SK-N-SH (cell line): ENCODE measurements at regions not wholly inside any gene's neighbourhood (a gene's known extent, or its start where the extent isn't known, plus 50 kb on each side); places are given as distances from the start of the nearest gene placed in this dataset.

Source experiments
- CTCF ChIA-PET: fragments of 300-600, 350-600 bp; formaldehyde crosslinking; extraction: SDS; loops from one replicate; lab custom pipeline; 2021; lab: Yijun Ruan, JAX
- POLR2A ChIA-PET: fragments of 350-600 bp; sonication (Branson Sonifier 250); formaldehyde crosslinking; extraction: SDS; loops from one replicate; lab custom pipeline; 2020; ENCODE audit warnings: antibody characterized with exemption, inconsistent platforms; lab: Yijun Ruan, JAX
- DNase-seq: peaks from one replicate; pipeline ENCODE4 v3.0.0; 2012
- H2AFZ ChIP-seq: fragments of 200-600 bp; sonication (generic); 2 replicates; pipeline ENCODE4 v1.8.1; 2016; ENCODE audit warnings: antibody characterized with exemption, mild to moderate bottlenecking, low read depth
- H3F3A ChIP-seq: fragments of 200-600 bp; sonication (generic); replicated peaks from 2 replicates; pipeline ENCODE3; 2016; ENCODE audit warnings: antibody characterized with exemption, mild to moderate bottlenecking; ENCODE audit not compliant: insufficient read depth
- H3K27ac ChIP-seq, 2 experiments: fragments of 200-500 bp in 1 of 2; fragments of 200-600 bp in 1 of 2; sonication (Bioruptor generic) in 1 of 2; sonication (generic), shearing (Covaris generic) in 1 of 2; 2 replicates each; pipeline versions ENCODE4 v1.5.1 to v1.6.1; 2014 to 2016; ENCODE audit warnings: low read depth in 2 of 2, inconsistent platforms in 1 of 2, low read length in 1 of 2, mild to moderate bottlenecking in 1 of 2, mixed read lengths in 1 of 2
- H3K27me3 ChIP-seq: fragments of 200-600 bp; sonication (generic), shearing (Covaris generic); 2 replicates; pipeline ENCODE4 v1.6.1; 2016; ENCODE audit warnings: mixed run types; ENCODE audit not compliant: insufficient read depth
- H3K36me3 ChIP-seq, 2 experiments: fragments of 200-500 bp in 1 of 2; fragments of 200-600 bp in 1 of 2; sonication (Bioruptor generic) in 1 of 2; sonication (generic) in 1 of 2; replicated peaks in 1 of 2; 2 replicates each; pipeline versions ENCODE3 to v1.5.1; 2014 to 2016; ENCODE audit warnings: low read length in 1 of 2, mild to moderate bottlenecking in 1 of 2; ENCODE audit not compliant: insufficient read depth in 2 of 2, control insufficient read depth in 1 of 2
- H3K4me1 ChIP-seq, 2 experiments: fragments of 200-500 bp in 1 of 2; fragments of 200-600 bp in 1 of 2; sonication (Bioruptor generic) in 1 of 2; sonication (generic), shearing (Covaris generic) in 1 of 2; 2 replicates each; pipeline versions ENCODE4 v1.5.1 to v1.6.1; 2014 to 2016; ENCODE audit warnings: low read depth in 1 of 2, low read length in 1 of 2, mixed run types in 1 of 2; ENCODE audit not compliant: insufficient read depth in 2 of 2, control insufficient read depth in 1 of 2
- H3K4me2 ChIP-seq: fragments of 200-600 bp; sonication (generic), shearing (Covaris generic); 2 replicates; pipeline ENCODE4 v1.6.1; 2017; ENCODE audit warnings: mixed run types
- H3K4me3 ChIP-seq, 2 experiments: fragments of 200-500 bp in 1 of 2; fragments of 200-600 bp in 1 of 2; sonication (Bioruptor generic) in 1 of 2; sonication (generic), shearing (Covaris generic) in 1 of 2; 2 replicates each; pipeline versions ENCODE4 v1.5.1 to v1.8.1; 2014 to 2016; ENCODE audit warnings: low read depth in 2 of 2, inconsistent platforms in 1 of 2, low read length in 1 of 2, mild to moderate bottlenecking in 1 of 2, mixed read lengths in 1 of 2, moderate library complexity in 1 of 2
- H3K79me2 ChIP-seq: fragments of 200-600 bp; sonication (generic); 2 replicates; pipeline ENCODE4 v1.8.1; 2017; ENCODE audit warnings: mild to moderate bottlenecking; ENCODE audit not compliant: insufficient read depth
- H3K9ac ChIP-seq: fragments of 200-600 bp; sonication (generic); 2 replicates; pipeline ENCODE4 v1.6.1; 2017; ENCODE audit warnings: mixed run types
- H3K9me2 ChIP-seq: fragments of 200-600 bp; sonication (generic); 2 replicates; pipeline ENCODE4 v1.6.1; 2017; ENCODE audit warnings: mixed run types
- H3K9me3 ChIP-seq: fragments of 200-600 bp; sonication (generic); 2 replicates; pipeline ENCODE4 v1.6.1; 2017; ENCODE audit warnings: mixed run types, mild to moderate bottlenecking, moderate library complexity
- H4K20me1 ChIP-seq: fragments of 200-600 bp; sonication (generic); 2 replicates; pipeline ENCODE4 v1.6.1; 2017; ENCODE audit warnings: mild to moderate bottlenecking, mixed run types; ENCODE audit not compliant: insufficient read depth
- ELF1 ChIP-seq: IDR thresholded peaks from 2 replicates; pipeline ENCODE4 v1.4.0; 2012
- EZH2phosphoT487 ChIP-seq: fragments of 200-600 bp; sonication (generic); IDR thresholded peaks from 2 replicates; pipeline ENCODE4 v1.6.1; 2017; ENCODE audit warnings: low read depth, mixed run types, mild to moderate bottlenecking, antibody characterized with exemption, moderate library complexity, borderline replicate concordance
- FOSL2 ChIP-seq: IDR thresholded peaks from 2 replicates; pipeline ENCODE4 v1.4.0; 2012; ENCODE audit warnings: low read depth, mild to moderate bottlenecking, moderate library complexity, borderline replicate concordance
- GABPA ChIP-seq: IDR thresholded peaks from 2 replicates; pipeline ENCODE4 v1.4.0; 2012; ENCODE audit warnings: low read depth, mild to moderate bottlenecking
- JUND ChIP-seq: IDR thresholded peaks from 2 replicates; pipeline ENCODE4 v1.4.0; 2012
- NRF1 ChIP-seq: IDR thresholded peaks from 2 replicates; pipeline ENCODE4 v1.6.1; 2012; ENCODE audit warnings: low read depth, mild to moderate bottlenecking, low read length
- PBX3 ChIP-seq: IDR thresholded peaks from 2 replicates; pipeline ENCODE4; 2012
- POLR2AphosphoS5 ChIP-seq: IDR thresholded peaks from 2 replicates; pipeline ENCODE4 v1.6.1; 2012; ENCODE audit warnings: low read depth, low read length
- RAD21 ChIP-seq: IDR thresholded peaks from 2 replicates; pipeline ENCODE4 v1.6.1; 2012; ENCODE audit warnings: mild to moderate bottlenecking, low read length
- RFX5 ChIP-seq: IDR thresholded peaks from 2 replicates; pipeline ENCODE4 v1.6.1; 2012; ENCODE audit warnings: mild to moderate bottlenecking, improper control_type of control experiment, low read length
- TEAD4 ChIP-seq: IDR thresholded peaks from 2 replicates; pipeline ENCODE4 v1.4.0; 2012; ENCODE audit warnings: mild to moderate bottlenecking, borderline replicate concordance; ENCODE audit not compliant: insufficient read depth
- USF2 ChIP-seq: fragments of 150-350 bp; IDR thresholded peaks from 2 replicates; pipeline ENCODE4 v1.6.1; 2017; ENCODE audit warnings: antibody characterized with exemption, low read length, low read depth, borderline replicate concordance
- WGBS: methylation state at CpG from one replicate; pipeline ENCODE4 v1.1.6; 2017; ENCODE audit warnings: low lambda C conversion rate; 5-methylcytosine and 5-hydroxymethylcytosine counted together
- TF ChIP-seq, protein P1 (sequence below): IDR thresholded peaks from 2 replicates; pipeline ENCODE4 v1.4.0; 2012; ENCODE audit warnings: low read depth, borderline replicate concordance
- TF ChIP-seq, protein P2 (sequence below): IDR thresholded peaks from 2 replicates; pipeline ENCODE4 v1.6.1; 2012; ENCODE audit warnings: mild to moderate bottlenecking, low read depth, low read length, moderate library complexity

DNA sequence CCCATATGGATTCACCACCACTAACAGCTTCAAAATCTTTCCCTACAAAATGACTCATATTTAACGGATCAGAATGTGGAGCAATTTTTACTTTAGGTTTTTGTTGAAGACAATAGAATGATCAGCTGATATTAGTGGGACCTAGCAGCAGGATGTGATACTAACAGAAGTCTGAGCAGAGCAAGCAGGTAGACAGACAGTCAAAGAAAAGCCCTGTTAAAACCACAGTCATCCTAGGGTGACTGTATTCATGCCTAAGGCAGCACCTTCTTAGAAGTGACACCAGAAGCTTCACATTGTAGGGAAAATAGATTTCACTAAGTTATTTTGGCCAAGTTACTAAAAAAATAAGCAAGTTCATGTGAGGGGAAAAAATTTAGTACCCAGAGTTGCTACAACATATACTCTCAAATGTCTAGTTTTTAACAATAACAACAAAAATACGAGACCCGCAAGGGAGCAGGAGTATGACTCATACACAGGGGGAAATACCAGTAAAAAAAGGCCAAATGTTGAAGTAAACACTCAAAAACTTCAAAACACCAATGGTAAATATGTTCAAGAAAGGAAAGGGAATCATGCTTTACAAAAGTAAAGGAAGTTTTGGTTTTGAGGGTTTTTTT, 590.9 kb downstream of the EPHA3 start:
- DNase-seq = no peak
- Histone ChIP-seq H3K9me2 (no peaks in the 10 kb centered on the region), H2AFZ (no peak overlapping the region), H3K27me3 (no peaks in the 10 kb centered on the region), H3K79me2 (no peaks in the 10 kb centered on the region), H3K4me3 (no peak overlapping the region), H3F3A (no peaks in the 10 kb centered on the region), H3K9me3 (no peaks in the 10 kb centered on the region), H3K36me3 (no peaks in the 10 kb centered on the region), H4K20me1 (no peaks in the 10 kb centered on the region), H3K4me2 (no peak overlapping the region), H3K27ac (no peak overlapping the region), H3K4me1 (no peaks in the 10 kb centered on the region), H3K9ac (no peak overlapping the region)
- 8% methylated on average over 3 of the region's 3 CpGs for WGBS
- ChIA-PET CTCF (no interaction called here), POLR2A (no interaction called here)
- no peak for TF ChIP-seq ELF1
- TF ChIP-seq POLR2AphosphoS5 = no peak
- TF ChIP-seq, protein P1, sequence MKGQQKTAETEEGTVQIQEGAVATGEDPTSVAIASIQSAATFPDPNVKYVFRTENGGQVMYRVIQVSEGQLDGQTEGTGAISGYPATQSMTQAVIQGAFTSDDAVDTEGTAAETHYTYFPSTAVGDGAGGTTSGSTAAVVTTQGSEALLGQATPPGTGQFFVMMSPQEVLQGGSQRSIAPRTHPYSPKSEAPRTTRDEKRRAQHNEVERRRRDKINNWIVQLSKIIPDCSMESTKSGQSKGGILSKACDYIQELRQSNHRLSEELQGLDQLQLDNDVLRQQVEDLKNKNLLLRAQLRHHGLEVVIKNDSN = no peak
- no peak for TF ChIP-seq GABPA
- no peak for TF ChIP-seq NRF1
- no peak for TF ChIP-seq RAD21
- no peak for TF ChIP-seq TEAD4

DNA sequence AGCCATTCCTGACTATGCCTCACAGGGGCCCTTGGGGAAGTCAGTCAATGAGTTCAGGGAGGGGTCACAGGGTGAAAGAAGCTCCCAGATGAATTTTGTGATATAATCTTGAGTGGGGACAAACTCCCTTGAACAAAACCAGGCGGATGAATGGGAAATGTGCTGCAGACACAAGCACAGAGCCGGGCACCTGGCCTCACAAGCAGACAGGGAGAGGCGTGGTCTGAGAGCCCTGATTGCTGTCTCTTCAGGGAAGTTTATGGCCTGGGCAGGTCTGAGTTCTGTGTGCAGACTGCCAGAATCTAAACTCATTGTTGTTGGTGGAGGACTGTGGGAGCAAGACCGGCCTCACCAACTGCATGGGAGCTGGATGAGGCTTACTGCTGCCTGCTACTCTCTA, 591.8 kb downstream of the EPHA3 start:
- H3K4me3 ChIP-seq = no peak overlapping the region
- no peaks in the 10 kb centered on the region for H3K9me3 ChIP-seq
- H3F3A ChIP-seq = no peaks in the 10 kb centered on the region
- no peaks in the 10 kb centered on the region for H4K20me1 ChIP-seq
- H3K4me1 ChIP-seq = no peaks in the 10 kb centered on the region
- H3K27ac ChIP-seq = no peak overlapping the region
- H3K9ac ChIP-seq = no peak overlapping the region
- no peak for DNase-seq
- no peaks in the 10 kb centered on the region for H3K36me3 ChIP-seq
- no peak overlapping the region for H3K4me2 ChIP-seq
- H3K79me2 ChIP-seq = no peaks in the 10 kb centered on the region
- WGBS = 3% methylated on average over 3 of the region's 4 CpGs
- CTCF ChIA-PET = interaction anchor here (0.6 kb wide), 1 partner anchor 1811 kb away, joined by 4 read pairs; no protein-coding TSS in a partner anchor
- TF ChIP-seq JUND (no peak), FOSL2 (no peak), EZH2phosphoT487 (no peak), PBX3 (no peak), ELF1 (no peak), USF2 (no peak), RFX5 (no peak), TEAD4 (no peak)
- TF ChIP-seq, protein P2, sequence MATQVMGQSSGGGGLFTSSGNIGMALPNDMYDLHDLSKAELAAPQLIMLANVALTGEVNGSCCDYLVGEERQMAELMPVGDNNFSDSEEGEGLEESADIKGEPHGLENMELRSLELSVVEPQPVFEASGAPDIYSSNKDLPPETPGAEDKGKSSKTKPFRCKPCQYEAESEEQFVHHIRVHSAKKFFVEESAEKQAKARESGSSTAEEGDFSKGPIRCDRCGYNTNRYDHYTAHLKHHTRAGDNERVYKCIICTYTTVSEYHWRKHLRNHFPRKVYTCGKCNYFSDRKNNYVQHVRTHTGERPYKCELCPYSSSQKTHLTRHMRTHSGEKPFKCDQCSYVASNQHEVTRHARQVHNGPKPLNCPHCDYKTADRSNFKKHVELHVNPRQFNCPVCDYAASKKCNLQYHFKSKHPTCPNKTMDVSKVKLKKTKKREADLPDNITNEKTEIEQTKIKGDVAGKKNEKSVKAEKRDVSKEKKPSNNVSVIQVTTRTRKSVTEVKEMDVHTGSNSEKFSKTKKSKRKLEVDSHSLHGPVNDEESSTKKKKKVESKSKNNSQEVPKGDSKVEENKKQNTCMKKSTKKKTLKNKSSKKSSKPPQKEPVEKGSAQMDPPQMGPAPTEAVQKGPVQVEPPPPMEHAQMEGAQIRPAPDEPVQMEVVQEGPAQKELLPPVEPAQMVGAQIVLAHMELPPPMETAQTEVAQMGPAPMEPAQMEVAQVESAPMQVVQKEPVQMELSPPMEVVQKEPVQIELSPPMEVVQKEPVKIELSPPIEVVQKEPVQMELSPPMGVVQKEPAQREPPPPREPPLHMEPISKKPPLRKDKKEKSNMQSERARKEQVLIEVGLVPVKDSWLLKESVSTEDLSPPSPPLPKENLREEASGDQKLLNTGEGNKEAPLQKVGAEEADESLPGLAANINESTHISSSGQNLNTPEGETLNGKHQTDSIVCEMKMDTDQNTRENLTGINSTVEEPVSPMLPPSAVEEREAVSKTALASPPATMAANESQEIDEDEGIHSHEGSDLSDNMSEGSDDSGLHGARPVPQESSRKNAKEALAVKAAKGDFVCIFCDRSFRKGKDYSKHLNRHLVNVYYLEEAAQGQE = no peak
- no peaks in the 10 kb centered on the region for H3K27me3 ChIP-seq
- no peak overlapping the region for H2AFZ ChIP-seq
- no peaks in the 10 kb centered on the region for H3K9me2 ChIP-seq
- POLR2A ChIA-PET = no interaction called here
